ENCODE measurements at regions not wholly inside any gene's neighbourhood (a gene's known extent, or its start where the extent isn't known, plus 50 kb on each side); places are given as distances from the start of the nearest gene placed in this dataset.

DNA sequence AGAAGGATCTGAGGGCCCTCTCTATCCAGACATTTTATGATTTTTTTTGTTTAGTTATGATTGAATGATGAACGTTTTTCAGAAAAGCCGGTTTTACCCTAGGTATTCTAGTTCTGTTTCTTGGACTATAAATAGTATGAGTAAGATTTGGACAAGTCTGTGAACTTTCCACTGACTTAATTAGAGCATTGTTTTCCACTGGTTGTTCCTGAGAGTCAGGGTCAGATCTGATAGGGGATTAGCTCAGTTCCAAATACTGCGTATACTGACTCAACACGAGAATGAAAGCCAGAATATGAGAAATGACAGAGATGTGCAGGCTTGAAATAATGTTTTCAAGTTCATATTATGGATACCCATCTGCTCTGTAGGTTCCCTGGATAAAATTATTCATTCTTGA is 361.6 kb downstream of the AEBP2 start:
- TF ChIP-seq REST (IDR thresholded peaks at IDR 0.05): no peak
- no peak for TF ChIP-seq JUND (IDR thresholded peaks at IDR 0.05)
- TF ChIP-seq CTCF (IDR thresholded peaks at IDR 0.05; ENCODE audit: low read depth, low read length, missing input control): no peak
- TF ChIP-seq RAD21 (IDR thresholded peaks at IDR 0.05): no peak
- no peak for TF ChIP-seq SP1 (IDR thresholded peaks at IDR 0.05)
